ENCODE measurements at regions not wholly inside any gene's neighbourhood (a gene's known extent, or its start where the extent isn't known, plus 50 kb on each side); places are given as distances from the start of the nearest gene placed in this dataset.
A peak's percentile ranks its signal among the peaks of the same experiment; 100 is the strongest.
"Not testable (repeated sequence)": the region's sequence is repeated elsewhere in the genome, so short reads cannot be mapped to it uniquely, and the experiment has no call there.

DNA sequence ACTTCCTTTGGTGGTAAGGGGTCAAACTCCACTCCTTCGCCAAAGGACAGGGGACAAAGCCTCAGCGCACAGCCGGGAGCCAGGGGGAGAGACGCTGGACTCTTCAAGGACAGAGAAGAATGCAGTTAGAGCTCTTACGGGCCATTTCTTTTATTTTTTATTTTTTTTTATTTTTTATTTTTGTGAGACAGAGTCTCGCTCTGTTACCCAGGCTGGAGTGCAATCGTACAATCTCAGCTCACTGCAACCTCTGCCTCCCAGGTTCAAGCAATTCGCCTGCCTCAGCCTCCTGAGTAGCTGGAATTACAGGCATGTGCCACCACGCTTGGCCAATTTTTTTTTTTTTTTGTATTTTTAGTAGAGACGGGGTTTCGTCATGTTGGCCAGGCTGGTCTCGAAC lies 93.2 kb upstream of the RPH3AL start, which contains the start of gene RFLNB:
TSS of gene RFLNB (minus strand) at position 101 of the 400 bp plus-strand sequence.
- not testable (repeated sequence) for DNase-seq

- no peak for DNase-seq
These were observed 92.4 kb upstream of the RPH3AL start for GRCh38 chr17:444879-445454.

DNA sequence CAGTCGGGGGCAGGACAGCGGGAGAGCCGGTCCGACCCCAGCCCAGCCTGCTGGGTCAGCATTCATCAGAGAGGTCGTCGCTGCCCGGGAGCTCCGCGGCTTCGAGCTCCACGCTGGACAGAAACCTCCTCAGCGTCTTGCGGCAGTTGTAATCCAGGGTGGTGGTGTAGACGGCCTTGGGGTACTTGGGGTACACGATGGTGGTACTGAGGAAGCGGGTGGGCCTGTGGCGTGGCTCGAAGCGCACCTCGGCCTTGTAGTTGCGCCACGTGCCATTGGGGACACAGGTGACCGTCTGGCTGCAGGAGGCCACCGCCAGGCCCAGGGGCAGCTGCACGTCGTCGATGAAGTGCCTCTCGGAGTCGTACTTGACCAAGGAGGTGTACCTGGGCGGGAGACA lies 90.5 kb upstream of the RPH3AL start:
- DNase-seq = no peak

DNA sequence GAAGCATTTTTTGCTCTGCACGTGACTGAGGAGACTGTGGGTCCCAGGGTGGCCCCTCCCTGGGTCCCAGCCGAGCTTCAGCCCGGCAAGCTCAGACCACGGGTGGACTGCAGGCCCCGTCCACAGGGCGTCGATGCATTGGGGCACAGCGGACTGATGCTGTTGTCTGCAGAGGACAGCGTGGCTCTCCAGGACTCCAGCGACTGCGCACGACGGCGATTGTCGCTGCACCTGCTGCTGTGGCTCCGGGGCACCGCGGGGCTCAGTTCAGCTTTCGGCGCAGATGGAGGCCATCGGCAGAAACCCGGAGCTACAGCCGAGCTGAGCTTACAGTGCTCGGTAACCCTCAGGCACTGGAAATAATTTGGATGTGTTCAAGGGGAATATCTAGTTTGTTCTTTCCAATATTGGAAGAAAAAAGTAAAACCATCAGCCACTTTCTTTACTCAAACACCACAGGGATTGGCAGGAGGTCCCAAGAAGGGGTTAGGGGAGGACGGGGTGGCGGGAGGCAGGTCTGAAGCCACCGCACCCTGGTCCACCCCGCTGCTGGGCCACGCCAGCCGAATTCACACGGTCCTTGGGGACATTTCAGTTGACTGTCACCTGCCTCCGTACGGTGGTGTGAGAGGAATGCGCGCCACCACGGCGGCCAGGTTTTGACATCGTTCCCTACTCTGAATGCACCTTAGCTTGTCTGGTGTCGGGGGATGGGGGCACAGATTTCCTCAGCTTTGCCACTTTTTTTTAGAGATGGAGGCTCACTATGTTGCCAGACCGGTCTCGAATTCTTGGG lies 88.7 kb upstream of the RPH3AL start:
- no peak for DNase-seq

GRCh38 chr17:438191-438590 lies 85.6 kb upstream of the RPH3AL start:
- no peak for DNase-seq

- no peak for DNase-seq
These were observed 84.9 kb upstream of the RPH3AL start for GRCh38 chr17:437545-437944.

GRCh38 chr17:436571-436970 lies 84.0 kb upstream of the RPH3AL start:
- DNase-seq = no peak

DNA sequence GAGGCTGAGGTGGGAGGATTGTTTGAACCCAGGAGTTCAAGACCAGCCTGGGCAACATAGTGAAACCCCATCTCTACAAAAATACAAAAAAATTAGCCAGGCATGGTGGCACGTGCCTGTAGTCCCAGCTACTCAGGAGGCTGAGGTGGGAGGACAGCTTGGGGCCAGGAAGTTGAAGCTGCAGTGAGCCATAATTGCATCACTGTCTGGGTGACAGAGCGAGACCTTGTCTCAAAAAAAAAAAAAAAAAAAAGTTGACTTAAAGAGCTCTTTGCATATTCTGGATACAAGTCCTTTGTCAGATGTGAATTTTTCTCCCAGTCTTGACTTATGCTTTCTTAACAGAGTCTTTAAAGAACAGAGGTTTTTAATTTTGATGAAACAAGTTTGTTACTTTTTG lies 79.9 kb upstream of the RPH3AL start:
- DNase-seq = not testable (repeated sequence)

- no peak for DNase-seq
These were observed 78.9 kb upstream of the RPH3AL start for GRCh38 chr17:431494-431893.

GRCh38 chr17:429589-429988 lies 77.0 kb upstream of the RPH3AL start:
- no peak for DNase-seq

DNA sequence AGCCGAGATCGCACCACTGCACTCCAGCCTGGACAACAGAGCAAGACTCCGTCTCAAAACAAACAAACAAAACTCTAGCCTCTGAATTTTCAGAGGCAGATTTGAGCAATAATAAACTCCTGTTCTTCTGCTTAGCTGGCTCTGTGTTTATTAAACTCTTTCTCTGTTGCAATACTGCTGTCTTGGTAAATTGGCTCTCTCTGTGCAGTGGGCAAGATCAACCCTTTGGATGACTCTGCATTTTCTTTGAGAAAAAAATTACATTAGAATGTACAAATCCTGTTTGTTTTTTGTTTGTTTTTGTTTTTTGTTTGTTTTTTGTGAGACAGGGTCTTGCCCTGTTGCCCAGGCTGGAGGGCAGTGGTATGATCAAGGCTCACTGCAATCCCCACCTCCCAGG lies 75.8 kb upstream of the RPH3AL start:
- DNase-seq = no peak

- no peak for DNase-seq
These were observed 75.3 kb upstream of the RPH3AL start for GRCh38 chr17:427891-428290.

- DNase-seq = no peak
These were observed 74.7 kb upstream of the RPH3AL start for GRCh38 chr17:427327-427726.

- DNase-seq = no peak
These were observed 69.8 kb upstream of the RPH3AL start for GRCh38 chr17:422196-422930.

GRCh38 chr17:420479-421175 lies 68.0 kb upstream of the RPH3AL start:
- no peak for DNase-seq

- peak; percentile 41 for DNase-seq
These were observed 66.6 kb upstream of the RPH3AL start for GRCh38 chr17:419073-419735.

DNA sequence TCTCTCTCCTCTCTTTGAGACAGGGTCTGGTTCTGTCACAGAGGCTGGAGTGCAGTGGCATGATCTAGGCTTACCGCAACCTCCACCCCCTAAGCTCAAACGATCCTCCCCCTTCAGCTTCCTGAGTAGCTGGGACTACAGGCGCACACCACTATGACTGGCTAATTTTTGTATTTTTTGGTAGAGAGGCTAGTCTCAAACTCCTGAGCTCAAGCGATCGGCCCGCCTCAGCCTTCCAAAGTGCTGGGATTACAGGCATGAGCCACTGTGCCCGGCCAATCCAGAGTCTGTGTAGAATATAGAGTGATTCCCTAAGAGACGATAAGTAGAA lies 65.8 kb upstream of the RPH3AL start:
- no peak for DNase-seq

- DNase-seq = no peak
These were observed 65.2 kb upstream of the RPH3AL start for GRCh38 chr17:417691-418420.

DNA sequence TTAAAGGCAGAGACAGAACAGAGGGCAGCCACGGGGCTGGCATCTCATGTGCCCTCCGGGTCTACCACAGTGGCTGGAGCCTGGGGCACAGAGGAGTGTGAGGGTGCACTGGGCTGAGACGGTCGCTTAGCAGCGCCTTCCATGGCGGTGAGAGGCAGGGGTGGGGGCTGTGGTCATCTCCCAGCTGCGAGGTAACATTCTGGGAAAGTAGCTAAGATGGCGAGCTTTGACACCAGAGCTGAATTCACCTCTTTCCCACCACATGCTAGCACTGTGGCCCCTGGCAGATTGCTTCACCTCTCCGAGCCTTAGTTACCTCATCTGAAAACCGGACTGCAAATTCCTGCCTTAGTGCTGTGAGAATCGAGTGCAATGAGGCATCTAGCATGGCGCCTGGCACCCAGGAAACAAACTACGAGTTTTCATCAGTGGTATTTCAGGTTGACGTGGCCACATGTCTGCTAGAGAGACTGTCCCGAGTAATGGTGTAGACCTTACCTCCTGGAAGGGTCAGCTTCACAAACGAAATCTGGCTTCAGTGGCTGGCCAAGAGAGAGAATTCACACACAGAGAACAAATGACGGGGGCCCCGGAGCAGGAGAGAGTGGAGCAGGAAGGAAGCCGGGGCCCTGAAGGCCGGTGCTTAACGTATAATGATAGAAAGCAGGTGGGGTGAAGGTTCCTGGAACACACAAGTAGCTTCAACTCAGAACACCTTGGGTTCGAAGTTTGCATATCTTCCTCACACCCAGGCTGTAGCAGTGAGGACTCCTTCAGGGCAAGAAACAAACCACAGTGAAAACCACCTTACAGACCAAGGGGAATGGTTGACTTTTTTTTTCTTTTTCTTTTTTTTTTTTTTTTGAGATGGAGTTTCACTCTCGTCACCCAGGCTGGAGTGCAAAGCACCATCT lies 63.9 kb upstream of the RPH3AL start:
- DNase-seq = no peak

GRCh38 chr17:413706-414380 lies 61.2 kb upstream of the RPH3AL start:
- no peak for DNase-seq

- no peak for DNase-seq
These were observed 60.4 kb upstream of the RPH3AL start for GRCh38 chr17:413016-413350.
